Left lung (tissue), 4 donors: ENCODE measurements at regions not wholly inside any gene's neighbourhood (a gene's known extent, or its start where the extent isn't known, plus 50 kb on each side); places are given as distances from the start of the nearest gene placed in this dataset.

Source experiments
- ATAC-seq: fragments of 200-7000 bp; cut with Tn5 transposase; one replicate; pipeline ENCODE4 v1.9.1; 2020; ENCODE audit warnings: moderate library complexity
- DNase-seq, 4 donors: peaks; one replicate each; pipeline ENCODE4 v3.0.0-alpha.2; 2013 to 2020
- H3K27ac ChIP-seq, 2 donors: fragments of 200-600 bp; sonication (generic) in 1 of 2; one replicate each; pipeline versions ENCODE4 v1.5.0 to v1.8.0; 2020 to 2021
- H3K27me3 ChIP-seq, 2 donors: fragments of 200-600 bp; sonication (generic) in 1 of 2; one replicate each; pipeline versions ENCODE4 v1.5.0 to v1.8.0; 2020 to 2021
- H3K36me3 ChIP-seq, 2 donors: fragments of 200-600 bp; sonication (generic) in 1 of 2; one replicate each; pipeline versions ENCODE4 v1.5.0 to v1.8.0; 2020 to 2021
- H3K4me1 ChIP-seq, 2 donors: fragments of 200-600 bp; one replicate each; pipeline ENCODE4 v1.8.0; 2021
- H3K4me3 ChIP-seq, 2 donors: fragments of 200-600 bp; sonication (generic) in 1 of 2; one replicate each; pipeline versions ENCODE4 v1.5.0 to v1.8.0; 2020 to 2021; ENCODE audit warnings: mild to moderate bottlenecking in 1 of 2
- H3K9me3 ChIP-seq, 2 donors: fragments of 200-600 bp; sonication (generic) in 1 of 2; one replicate each; pipeline versions ENCODE4 v1.5.0 to v1.8.0; 2020 to 2021
- CTCF ChIP-seq, 2 donors: fragments of 200-600 bp; sonication (generic) in 1 of 2; IDR thresholded peaks; one replicate each; pipeline versions ENCODE4 v1.5.0 to v1.8.0; 2021; ENCODE audit warnings: antibody characterized with exemption in 2 of 2
- intact Hi-C, 2 donors: fragments of 100-400 bp; cut with DNase I; formaldehyde crosslinking; loops; one replicate each; pipeline versions ENCODE4 v1.11.2 to v1.14.2; 2022
- donor health status: DM: no; HTN: yes; CAD: no.
- donor health status: DM: no; HTN: no; CAD: no.

GRCh38 chr4:14883661-14884060 lies 118.6 kb upstream of the CPEB2 start:
- H3K4me1 ChIP-seq, result no peaks in the 10 kb centered on the region
- DNase-seq, result no peak
- no peaks in the 10 kb centered on the region for H3K27me3 ChIP-seq
- H3K4me3 ChIP-seq, result no peak overlapping the region
- H3K9me3 ChIP-seq, result no peaks in the 10 kb centered on the region
- H3K27ac ChIP-seq, result no peak overlapping the region
- intact Hi-C loops, result no loop called here
- no peak for TF ChIP-seq CTCF (IDR thresholded peaks at IDR 0.05)
- ATAC-seq, result no peak
- no peaks in the 10 kb centered on the region for H3K36me3 ChIP-seq

GRCh38 chr4:14887842-14888433 lies 114.3 kb upstream of the CPEB2 start:
- TF ChIP-seq CTCF (IDR thresholded peaks at IDR 0.05), result no peak
- no peaks in the 10 kb centered on the region for H3K36me3 ChIP-seq
- H3K4me3 ChIP-seq, result no peak overlapping the region
- DNase-seq (no peak), ATAC-seq (no peak)
- intact Hi-C loops, result no loop called here
- no peaks in the 10 kb centered on the region for H3K4me1 ChIP-seq
- no peaks in the 10 kb centered on the region for H3K9me3 ChIP-seq
- H3K27me3 ChIP-seq, result no peaks in the 10 kb centered on the region
- no peak overlapping the region for H3K27ac ChIP-seq

GRCh38 chr4:14888790-14889572 lies 113.3 kb upstream of the CPEB2 start:
- H3K27me3 ChIP-seq, result no peaks in the 10 kb centered on the region
- no peaks in the 10 kb centered on the region for H3K36me3 ChIP-seq
- no peaks in the 10 kb centered on the region for H3K4me1 ChIP-seq
- no peak overlapping the region for H3K27ac ChIP-seq
- DNase-seq (no peak), ATAC-seq (peak; percentile 64)
- no peak overlapping the region for H3K4me3 ChIP-seq
- no peaks in the 10 kb centered on the region for H3K9me3 ChIP-seq
- intact Hi-C loops, result no loop called here
- no peak for TF ChIP-seq CTCF (IDR thresholded peaks at IDR 0.05)

- peak in 1 of 4 donors; percentile 47 for DNase-seq
- TF ChIP-seq CTCF (IDR thresholded peaks at IDR 0.05), result no peak
- Histone ChIP-seq H3K4me1 (no peaks in the 10 kb centered on the region), H3K27ac (no peak overlapping the region), H3K4me3 (no peak overlapping the region), H3K9me3 (no peaks in the 10 kb centered on the region), H3K36me3 (no peaks in the 10 kb centered on the region), H3K27me3 (no peaks in the 10 kb centered on the region)
- intact Hi-C loops, result no loop called here
- no peak for ATAC-seq
Measured at GRCh38 chr4:14892563-14892962, 109.7 kb upstream of the CPEB2 start.

GRCh38 chr4:14893713-14894112 lies 108.6 kb upstream of the CPEB2 start:
- intact Hi-C loops, result no loop called here
- TF ChIP-seq CTCF (IDR thresholded peaks at IDR 0.05), result no peak
- Histone ChIP-seq H3K4me3 (no peak overlapping the region), H3K9me3 (no peaks in the 10 kb centered on the region), H3K4me1 (no peaks in the 10 kb centered on the region), H3K36me3 (no peaks in the 10 kb centered on the region), H3K27me3 (no peaks in the 10 kb centered on the region), H3K27ac (no peak overlapping the region)
- DNase-seq (no peak), ATAC-seq (no peak)
